Mesodermal cell (in vitro differentiated cells): ENCODE measurements at regions not wholly inside any gene's neighbourhood (a gene's known extent, or its start where the extent isn't known, plus 50 kb on each side); places are given as distances from the start of the nearest gene placed in this dataset.

Experiments
- H3K27ac ChIP-seq: 2 replicates; pipeline ENCODE4 v1.7.0; 2013; ENCODE audit warnings: mild to moderate bottlenecking, low read depth, low read length, moderate library complexity; ENCODE audit not compliant: severe bottlenecking
- H3K36me3 ChIP-seq: 2 replicates; pipeline ENCODE4 v1.7.1; 2013; ENCODE audit warnings: mild to moderate bottlenecking, low read length, moderate library complexity; ENCODE audit not compliant: control insufficient read depth, insufficient read depth
- H3K4me1 ChIP-seq: one replicate; pipeline ENCODE4 v1.7.1; 2013; ENCODE audit warnings: mild to moderate bottlenecking, low read length; ENCODE audit not compliant: insufficient read depth, control insufficient read depth, poor library complexity, severe bottlenecking
- H3K4me3 ChIP-seq: 2 replicates; pipeline ENCODE4 v1.7.0; 2013; ENCODE audit warnings: low read length, control low read depth, mild to moderate bottlenecking; ENCODE audit not compliant: insufficient read depth, poor library complexity, severe bottlenecking; ENCODE audit errors: extremely low read depth
- H3K9me3 ChIP-seq: 2 replicates; pipeline ENCODE4 v1.7.1; 2013; ENCODE audit warnings: mild to moderate bottlenecking, low read length, moderate library complexity; ENCODE audit not compliant: control insufficient read depth
- WGBS, 2 experiments: methylation state at CpG; one replicate each; pipeline ENCODE4 v1.1.5; 2013; ENCODE audit warnings: missing lambda C conversion rate in 2 of 2; ENCODE audit not compliant: insufficient coverage in 2 of 2; 5-methylcytosine and 5-hydroxymethylcytosine counted together

DNA sequence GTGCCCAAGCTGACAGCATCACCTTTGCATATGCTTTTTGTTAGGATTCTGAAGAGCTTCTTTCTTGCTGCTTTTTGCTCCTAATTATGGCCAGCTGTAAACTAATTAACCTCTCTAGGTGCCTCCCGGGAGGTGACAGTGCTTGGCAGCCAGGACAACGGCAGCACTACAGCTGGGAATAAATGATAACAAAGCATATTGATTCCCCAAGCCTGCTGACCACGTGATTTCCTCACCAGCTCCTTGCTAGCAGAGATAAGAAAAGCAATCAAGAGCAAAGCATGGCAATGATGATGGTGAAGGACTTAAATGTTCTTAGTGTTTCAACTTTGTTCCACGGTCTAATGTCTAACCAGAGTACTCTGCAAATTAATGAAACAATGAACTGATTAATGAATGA, 1074.4 kb upstream of the GYPC start:
- Histone ChIP-seq H3K9me3 (no peaks in the 10 kb centered on the region), H3K36me3 (no peaks in the 10 kb centered on the region), H3K4me1 (no peaks in the 10 kb centered on the region), H3K4me3 (no peak overlapping the region), H3K27ac (peak overlapping the region; percentile 26)
- WGBS, 2 experiments, result 57 to 76% methylated on average over 3 of the region's 4 CpGs

DNA sequence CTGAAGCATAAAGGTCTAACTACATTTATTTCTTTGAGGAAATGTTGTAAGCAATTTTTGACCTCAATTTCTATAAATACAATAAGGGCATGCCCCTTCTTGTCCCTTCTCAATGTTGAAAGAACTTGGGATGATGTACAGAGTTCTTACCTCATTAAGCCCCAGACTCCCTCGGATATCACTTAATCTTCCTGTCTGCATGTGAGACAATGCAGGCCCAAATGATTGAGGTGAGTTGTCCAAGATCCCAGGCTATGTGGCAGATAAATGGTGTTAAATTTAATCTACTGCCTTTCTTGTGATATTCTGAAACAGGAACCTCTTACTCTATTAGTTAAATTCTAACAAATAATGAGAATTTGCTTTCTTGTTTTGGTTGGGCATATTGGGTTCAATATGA, 1073.4 kb upstream of the GYPC start:
- no CpG with 5 or more reads among the region's 1 CpG for WGBS, 2 experiments
- Histone ChIP-seq H3K36me3 (no peaks in the 10 kb centered on the region), H3K27ac (no peak overlapping the region), H3K4me1 (no peaks in the 10 kb centered on the region), H3K9me3 (no peaks in the 10 kb centered on the region), H3K4me3 (no peak overlapping the region)

DNA sequence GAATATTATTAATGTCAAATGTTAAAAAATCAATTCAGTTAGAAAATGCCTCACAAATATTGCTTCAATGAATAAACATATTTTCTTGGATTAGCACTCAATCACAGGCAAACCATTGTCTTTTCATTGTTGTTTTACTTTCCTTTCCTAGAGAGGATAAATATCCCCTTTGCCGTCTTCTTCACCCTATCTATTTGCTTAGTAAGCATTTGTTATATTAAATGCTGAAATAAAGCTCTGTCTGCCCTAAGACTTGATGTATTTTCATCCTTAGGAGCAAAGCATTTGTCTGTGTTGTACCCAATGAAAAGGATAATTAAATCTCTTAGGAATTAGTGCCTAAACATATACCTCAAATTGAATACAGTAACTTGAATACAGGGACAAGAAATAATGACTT, 1071.2 kb upstream of the GYPC start:
- H3K4me3 ChIP-seq, result no peak overlapping the region
- H3K27ac ChIP-seq, result no peak overlapping the region
- no peaks in the 10 kb centered on the region for H3K36me3 ChIP-seq
- WGBS, 2 experiments, result no CpG with 5 or more reads among the region's 1 CpG
- H3K9me3 ChIP-seq, result no peaks in the 10 kb centered on the region
- no peaks in the 10 kb centered on the region for H3K4me1 ChIP-seq

DNA sequence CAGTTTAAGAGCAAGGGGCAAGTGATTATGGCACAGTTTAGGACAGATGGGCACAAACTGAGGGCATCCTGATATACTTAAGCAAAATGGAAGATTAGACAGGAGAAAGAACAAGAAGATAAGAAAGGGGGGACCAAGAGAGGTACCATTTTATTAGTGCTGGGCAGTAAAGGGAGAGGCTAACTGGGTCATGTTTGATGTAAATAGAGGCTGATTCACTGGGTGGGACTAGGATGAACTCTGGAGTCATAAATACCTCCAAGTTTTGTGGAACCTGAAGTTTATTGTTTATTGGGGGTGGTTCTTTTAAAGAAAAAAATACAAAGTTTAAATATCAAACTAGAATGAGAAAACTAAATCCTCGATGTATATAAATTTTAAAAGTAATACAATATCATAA, 1067.2 kb upstream of the GYPC start:
- Histone ChIP-seq H3K9me3 (no peaks in the 10 kb centered on the region), H3K4me1 (no peaks in the 10 kb centered on the region), H3K27ac (no peak overlapping the region), H3K4me3 (no peak overlapping the region), H3K36me3 (no peaks in the 10 kb centered on the region)
- WGBS, 2 experiments, result no CpG with 5 or more reads among the region's 1 CpG

DNA sequence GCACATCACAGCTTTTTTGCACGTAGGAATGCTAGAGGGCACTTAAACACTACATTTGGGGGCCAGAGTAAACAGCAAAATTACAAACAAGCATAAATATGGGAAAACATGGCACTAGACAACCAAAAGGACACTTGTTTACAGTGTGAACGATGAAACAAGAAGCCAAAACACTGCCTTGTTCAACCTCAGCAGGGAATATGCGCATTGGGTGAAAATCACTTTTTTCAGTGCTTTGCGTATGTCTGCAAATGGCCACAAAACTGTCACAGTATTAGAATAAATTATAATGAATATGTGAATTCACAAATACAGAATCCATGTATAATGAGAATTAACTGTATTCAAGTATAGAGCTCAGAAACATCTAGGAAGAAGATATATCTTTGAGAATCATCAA, 1064.0 kb upstream of the GYPC start:
- Histone ChIP-seq H3K27ac (no peak overlapping the region), H3K4me1 (no peaks in the 10 kb centered on the region), H3K36me3 (no peaks in the 10 kb centered on the region), H3K4me3 (no peak overlapping the region), H3K9me3 (no peaks in the 10 kb centered on the region)
- WGBS, 2 experiments, result 60% methylated on average over 2 of the region's 4 CpGs; no CpG with 5 or more reads in 1 of the 2 experiments

DNA sequence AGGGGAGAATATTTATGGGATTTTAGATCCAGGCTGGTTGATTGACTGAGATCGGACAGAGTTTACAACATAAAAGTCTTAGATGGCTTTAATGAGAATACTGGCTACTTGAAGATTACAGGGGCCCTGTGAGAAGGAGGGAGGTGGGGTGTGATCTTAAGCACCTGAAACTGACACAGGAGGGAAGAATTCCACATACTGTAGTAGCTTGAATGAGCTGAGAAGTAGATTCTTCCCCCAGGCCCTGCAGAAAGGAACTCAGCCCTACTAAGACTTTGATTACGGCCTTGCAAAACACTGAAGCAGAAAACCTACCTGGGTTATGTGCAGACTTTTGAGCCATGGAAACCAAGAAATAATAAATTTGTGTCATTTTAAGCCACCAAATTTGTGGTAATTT, 1062.9 kb upstream of the GYPC start:
- WGBS, 2 experiments, result 100% methylated on average over 1 of the region's 2 CpGs
- no peaks in the 10 kb centered on the region for H3K4me1 ChIP-seq
- no peak overlapping the region for H3K4me3 ChIP-seq
- no peak overlapping the region for H3K27ac ChIP-seq
- H3K36me3 ChIP-seq, result no peaks in the 10 kb centered on the region
- H3K9me3 ChIP-seq, result no peaks in the 10 kb centered on the region

DNA sequence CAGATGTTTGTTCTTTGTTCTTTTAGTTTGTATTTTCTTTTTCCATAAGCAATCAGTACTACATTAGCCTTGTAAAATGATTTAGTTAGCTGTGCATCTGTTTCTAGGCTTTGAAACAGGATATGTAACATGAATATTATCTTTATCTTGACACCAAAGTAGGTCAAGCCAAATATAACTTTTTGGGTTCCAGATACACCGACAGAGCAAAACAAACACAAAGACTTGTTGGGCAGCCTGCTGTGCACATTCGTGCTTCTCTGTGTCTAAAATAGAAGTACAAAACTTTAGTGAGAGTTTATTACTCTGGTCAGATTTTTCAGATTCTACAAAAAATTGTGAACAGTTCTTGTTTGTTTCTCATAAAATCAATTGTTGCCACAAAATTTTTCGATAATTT, 1059.3 kb upstream of the GYPC start:
- H3K9me3 ChIP-seq, result no peaks in the 10 kb centered on the region
- WGBS, 2 experiments, result 75% methylated on average over 2 of the region's 3 CpGs; no CpG with 5 or more reads in 1 of the 2 experiments

DNA sequence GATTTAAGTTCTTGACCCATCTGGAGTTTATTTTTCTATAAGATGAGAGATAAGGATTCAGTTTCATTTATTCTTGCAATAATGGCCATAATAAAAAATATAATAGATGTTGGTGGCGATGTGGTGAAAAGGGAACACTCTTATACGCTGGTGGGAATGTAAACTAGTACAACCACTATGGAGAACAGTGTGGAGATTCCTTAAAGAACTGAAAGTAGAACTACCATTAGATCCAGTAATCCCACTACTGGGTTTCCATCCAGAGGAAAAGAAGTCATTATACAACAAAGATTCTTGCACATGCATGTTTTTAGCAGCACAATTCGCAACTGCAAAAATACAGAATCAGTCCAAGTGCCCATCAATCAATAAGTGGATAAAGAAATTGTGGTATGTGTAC, 1040.5 kb upstream of the GYPC start:
- H3K9me3 ChIP-seq, result no peaks in the 10 kb centered on the region
- H3K4me3 ChIP-seq, result no peak overlapping the region
- H3K4me1 ChIP-seq, result no peaks in the 10 kb centered on the region
- WGBS, 2 experiments, result no CpG with 5 or more reads among the region's 3 CpGs
- H3K36me3 ChIP-seq, result no peaks in the 10 kb centered on the region
- no peak overlapping the region for H3K27ac ChIP-seq

More for the DNA sequence above, 1059.3 kb upstream of the GYPC start:
- Histone ChIP-seq H3K27ac (no peak overlapping the region), H3K4me3 (no peak overlapping the region), H3K4me1 (no peaks in the 10 kb centered on the region), H3K36me3 (no peaks in the 10 kb centered on the region)

DNA sequence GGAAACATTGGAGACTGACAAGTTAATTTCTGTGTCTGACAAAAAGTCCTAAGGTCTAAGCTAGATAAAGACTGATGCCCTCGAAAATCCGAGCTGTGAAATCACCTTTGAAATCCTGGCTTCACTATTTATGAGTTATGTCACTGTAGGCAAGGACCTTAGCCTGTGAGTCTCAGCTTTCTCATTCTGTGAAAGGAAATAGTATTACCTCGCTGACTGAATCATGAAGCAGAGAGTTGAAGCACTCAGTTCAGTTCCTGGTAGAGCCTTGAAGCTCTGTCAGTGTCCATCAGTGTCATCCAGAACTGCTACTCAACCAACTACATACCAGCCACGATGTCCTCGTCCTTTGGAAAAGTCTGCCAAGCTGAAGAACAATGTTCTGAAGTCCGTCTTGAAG, 1025.6 kb upstream of the GYPC start:
- WGBS, 2 experiments, result 82 to 87% methylated on average over 3 to 4 of the region's 6 CpGs

DNA sequence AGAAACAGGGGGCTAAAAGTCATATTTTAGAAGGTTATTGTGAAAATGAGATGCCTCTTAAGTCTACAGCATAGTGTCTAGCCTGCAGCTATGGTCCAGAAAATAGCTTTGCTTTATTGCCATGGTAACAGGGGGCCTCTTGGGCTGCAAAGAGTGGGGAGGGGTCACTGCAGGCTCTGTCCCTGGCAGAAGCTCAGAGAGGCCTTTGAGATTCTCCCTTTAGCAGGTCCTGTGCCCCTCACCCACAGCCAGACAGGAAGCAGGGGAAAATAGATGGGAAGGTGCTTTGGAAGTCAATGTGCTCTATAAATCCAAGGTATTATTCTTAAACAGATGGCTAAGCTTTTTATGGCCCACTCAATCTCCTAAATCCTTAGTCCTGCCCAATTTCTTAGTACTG, 1021.3 kb upstream of the GYPC start:
- Histone ChIP-seq H3K4me1 (no peaks in the 10 kb centered on the region), H3K27ac (no peak overlapping the region), H3K4me3 (no peak overlapping the region), H3K9me3 (no peaks in the 10 kb centered on the region), H3K36me3 (no peaks in the 10 kb centered on the region)

More for the DNA sequence above, 1025.6 kb upstream of the GYPC start:
- H3K27ac ChIP-seq, result no peak overlapping the region
- peaks cover 2% of the 10 kb centered on the region for H3K9me3 ChIP-seq
- H3K4me3 ChIP-seq, result no peak overlapping the region
- no peaks in the 10 kb centered on the region for H3K36me3 ChIP-seq
- no peaks in the 10 kb centered on the region for H3K4me1 ChIP-seq

DNA sequence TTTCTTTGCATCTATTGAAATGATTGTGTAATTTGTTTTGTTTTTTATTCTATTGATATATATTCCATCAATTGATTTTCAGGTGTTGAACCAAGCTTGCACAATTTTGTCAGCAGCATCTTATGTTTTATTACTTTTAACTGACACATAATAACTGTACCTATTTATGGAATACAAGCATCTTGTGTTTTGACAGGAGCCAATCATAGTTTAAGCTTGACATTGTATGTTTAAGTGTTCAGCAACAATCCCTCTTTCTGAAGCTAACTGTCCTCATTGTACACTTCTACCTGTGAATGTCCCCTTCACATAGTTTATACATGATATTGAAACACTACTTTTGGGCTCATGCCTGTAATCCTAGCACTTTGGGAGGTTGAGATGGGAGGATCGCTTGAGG, 1017.6 kb upstream of the GYPC start:
- no peaks in the 10 kb centered on the region for H3K9me3 ChIP-seq
- no peaks in the 10 kb centered on the region for H3K36me3 ChIP-seq
- no CpG with 5 or more reads among the region's 1 CpG for WGBS, 2 experiments
- H3K27ac ChIP-seq, result no peak overlapping the region
- no peaks in the 10 kb centered on the region for H3K4me1 ChIP-seq
- no peak overlapping the region for H3K4me3 ChIP-seq

DNA sequence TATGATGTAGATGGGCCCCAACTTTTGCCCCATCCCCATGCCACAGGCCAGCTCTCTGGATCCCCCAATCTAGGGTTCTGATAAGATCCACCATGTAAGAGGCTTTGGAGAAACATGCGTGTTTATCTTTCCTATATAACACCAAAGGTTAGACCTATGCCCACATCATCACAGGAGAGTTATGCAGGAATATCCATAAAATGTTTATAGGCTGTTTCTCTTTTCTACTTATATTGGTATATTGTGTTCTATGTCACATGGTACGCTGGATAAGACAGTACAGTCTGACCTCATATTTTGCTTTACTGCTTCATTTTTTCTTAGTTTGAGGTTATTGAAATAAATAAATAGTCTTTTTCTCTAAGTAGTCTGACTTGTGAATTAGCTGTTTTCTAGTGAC, 1013.9 kb upstream of the GYPC start:
- Histone ChIP-seq H3K36me3 (no peaks in the 10 kb centered on the region), H3K4me1 (no peaks in the 10 kb centered on the region), H3K4me3 (no peak overlapping the region), H3K9me3 (no peaks in the 10 kb centered on the region), H3K27ac (no peak overlapping the region)
- no CpG with 5 or more reads among the region's 2 CpGs for WGBS, 2 experiments
